Mammary epithelial cell (primary cell): ENCODE measurements at regions not wholly inside any gene's neighbourhood (a gene's known extent, or its start where the extent isn't known, plus 50 kb on each side); places are given as distances from the start of the nearest gene placed in this dataset.

Experiments used
- EZH2 ChIP-seq: IDR thresholded peaks from 2 replicates; pipeline ENCODE4 v1.6.1; 2012; ENCODE audit warnings: low read length, inconsistent platforms, borderline replicate concordance
- TF ChIP-seq, protein P1 (sequence below), 2 donors: IDR thresholded peaks in 1 of 2; conservative IDR thresholded peaks in 1 of 2; 2 replicates each; pipeline ENCODE4 v1.5.1; 2011 to 2012; ENCODE audit warnings: inconsistent platforms in 2 of 2, low read length in 2 of 2, mild to moderate bottlenecking in 2 of 2, control low read depth in 1 of 2, low read depth in 1 of 2; ENCODE audit not compliant: insufficient read depth in 1 of 2; ENCODE audit errors: extremely low read depth in 1 of 2

GRCh38 chr2:163515836-163516235, 220.0 kb downstream of the FIGN start:
- TF ChIP-seq, protein P1, sequence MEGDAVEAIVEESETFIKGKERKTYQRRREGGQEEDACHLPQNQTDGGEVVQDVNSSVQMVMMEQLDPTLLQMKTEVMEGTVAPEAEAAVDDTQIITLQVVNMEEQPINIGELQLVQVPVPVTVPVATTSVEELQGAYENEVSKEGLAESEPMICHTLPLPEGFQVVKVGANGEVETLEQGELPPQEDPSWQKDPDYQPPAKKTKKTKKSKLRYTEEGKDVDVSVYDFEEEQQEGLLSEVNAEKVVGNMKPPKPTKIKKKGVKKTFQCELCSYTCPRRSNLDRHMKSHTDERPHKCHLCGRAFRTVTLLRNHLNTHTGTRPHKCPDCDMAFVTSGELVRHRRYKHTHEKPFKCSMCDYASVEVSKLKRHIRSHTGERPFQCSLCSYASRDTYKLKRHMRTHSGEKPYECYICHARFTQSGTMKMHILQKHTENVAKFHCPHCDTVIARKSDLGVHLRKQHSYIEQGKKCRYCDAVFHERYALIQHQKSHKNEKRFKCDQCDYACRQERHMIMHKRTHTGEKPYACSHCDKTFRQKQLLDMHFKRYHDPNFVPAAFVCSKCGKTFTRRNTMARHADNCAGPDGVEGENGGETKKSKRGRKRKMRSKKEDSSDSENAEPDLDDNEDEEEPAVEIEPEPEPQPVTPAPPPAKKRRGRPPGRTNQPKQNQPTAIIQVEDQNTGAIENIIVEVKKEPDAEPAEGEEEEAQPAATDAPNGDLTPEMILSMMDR (conservative IDR thresholded peaks at IDR 0.05 in 1 of 2, IDR thresholded peaks at IDR 0.05 in 1 of 2; ENCODE audit: extremely low read depth in 1 of 2, insufficient read depth in 1 of 2, low read depth in 1 of 2, low read length in 2 of 2) = no peak
- no peak for TF ChIP-seq EZH2
